T-helper 2 cell (primary cell): ENCODE measurements at regions not wholly inside any gene's neighbourhood (a gene's known extent, or its start where the extent isn't known, plus 50 kb on each side); places are given as distances from the start of the nearest gene placed in this dataset.

ENCODE experiments used
- DNase-seq, 5 experiments: peaks; one replicate each; pipeline versions ENCODE4 v3.0.0 to v3.0.0-alpha.2; 2012 to 2022

GRCh38 chr7:95662987-95663386 is 66.7 kb upstream of the PDK4 start:
- no peak for DNase-seq

- DNase-seq, result no peak
Observed at GRCh38 chr7:95660023-95660434, 63.7 kb upstream of the PDK4 start.

- DNase-seq, result no peak
Observed at GRCh38 chr7:95658676-95659075, 62.4 kb upstream of the PDK4 start.

GRCh38 chr7:95649546-95649945 is 53.2 kb upstream of the PDK4 start:
- no peak for DNase-seq

DNA sequence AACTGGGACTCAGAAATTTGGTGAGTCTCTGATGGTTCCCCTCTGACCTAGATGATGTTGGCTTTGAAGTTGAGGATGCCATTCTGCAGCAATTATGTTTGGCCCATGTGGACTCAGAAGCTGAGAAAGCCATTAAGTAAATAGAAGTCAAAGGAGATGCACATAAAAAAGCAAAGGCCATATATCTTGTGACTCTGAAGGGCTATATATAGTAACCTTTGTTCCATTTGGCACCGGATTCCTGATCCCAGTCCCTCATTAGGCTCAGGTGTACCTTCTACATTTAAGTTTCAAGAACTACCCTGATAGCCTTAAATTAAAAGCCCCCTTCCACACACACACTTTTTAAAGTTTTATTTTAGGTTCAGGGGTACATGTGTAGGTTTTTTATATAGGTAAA is 50.0 kb upstream of the PDK4 start:
- DNase-seq, result no peak
